ENCODE measurements at regions not wholly inside any gene's neighbourhood (a gene's known extent, or its start where the extent isn't known, plus 50 kb on each side); places are given as distances from the start of the nearest gene placed in this dataset.
A peak's percentile ranks its signal among the peaks of the same experiment; 100 is the strongest.

DNA sequence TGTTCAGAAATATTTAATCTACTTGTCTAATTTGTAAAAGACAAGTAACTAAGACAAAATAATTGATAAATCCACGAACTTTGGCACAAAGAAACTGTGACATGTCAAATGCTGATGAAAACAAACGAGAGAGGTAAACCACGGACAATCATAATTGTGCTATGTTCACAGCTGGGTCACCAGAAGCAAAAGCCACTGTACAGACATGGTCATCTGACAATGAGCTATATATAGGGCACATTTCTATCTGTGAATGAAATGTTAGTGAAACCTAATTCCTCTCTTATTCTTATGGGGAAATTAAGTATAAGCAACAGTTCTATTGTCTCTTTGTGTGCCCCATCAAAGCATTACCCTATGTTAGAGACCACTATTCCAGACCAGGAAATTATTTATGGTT, 444.0 kb upstream of the TRAM1L1 start:
- H3K4me3 ChIP-seq (ENCODE audit: low read depth, low read length) = no peak overlapping the region
- TF ChIP-seq, protein P1, sequence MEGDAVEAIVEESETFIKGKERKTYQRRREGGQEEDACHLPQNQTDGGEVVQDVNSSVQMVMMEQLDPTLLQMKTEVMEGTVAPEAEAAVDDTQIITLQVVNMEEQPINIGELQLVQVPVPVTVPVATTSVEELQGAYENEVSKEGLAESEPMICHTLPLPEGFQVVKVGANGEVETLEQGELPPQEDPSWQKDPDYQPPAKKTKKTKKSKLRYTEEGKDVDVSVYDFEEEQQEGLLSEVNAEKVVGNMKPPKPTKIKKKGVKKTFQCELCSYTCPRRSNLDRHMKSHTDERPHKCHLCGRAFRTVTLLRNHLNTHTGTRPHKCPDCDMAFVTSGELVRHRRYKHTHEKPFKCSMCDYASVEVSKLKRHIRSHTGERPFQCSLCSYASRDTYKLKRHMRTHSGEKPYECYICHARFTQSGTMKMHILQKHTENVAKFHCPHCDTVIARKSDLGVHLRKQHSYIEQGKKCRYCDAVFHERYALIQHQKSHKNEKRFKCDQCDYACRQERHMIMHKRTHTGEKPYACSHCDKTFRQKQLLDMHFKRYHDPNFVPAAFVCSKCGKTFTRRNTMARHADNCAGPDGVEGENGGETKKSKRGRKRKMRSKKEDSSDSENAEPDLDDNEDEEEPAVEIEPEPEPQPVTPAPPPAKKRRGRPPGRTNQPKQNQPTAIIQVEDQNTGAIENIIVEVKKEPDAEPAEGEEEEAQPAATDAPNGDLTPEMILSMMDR (IDR thresholded peaks at IDR 0.05; ENCODE audit: insufficient read depth, low read length, severe bottlenecking) = no peak
- DNase-seq (ENCODE audit: low read depth) (no peak), FAIRE-seq (no peak)
- H3K36me3 ChIP-seq (ENCODE audit: control insufficient read depth, insufficient read depth, low read length) = no peaks in the 10 kb centered on the region
- H3K27me3 ChIP-seq (ENCODE audit: control insufficient read depth, insufficient read depth, low read length) = no peaks in the 10 kb centered on the region

DNA sequence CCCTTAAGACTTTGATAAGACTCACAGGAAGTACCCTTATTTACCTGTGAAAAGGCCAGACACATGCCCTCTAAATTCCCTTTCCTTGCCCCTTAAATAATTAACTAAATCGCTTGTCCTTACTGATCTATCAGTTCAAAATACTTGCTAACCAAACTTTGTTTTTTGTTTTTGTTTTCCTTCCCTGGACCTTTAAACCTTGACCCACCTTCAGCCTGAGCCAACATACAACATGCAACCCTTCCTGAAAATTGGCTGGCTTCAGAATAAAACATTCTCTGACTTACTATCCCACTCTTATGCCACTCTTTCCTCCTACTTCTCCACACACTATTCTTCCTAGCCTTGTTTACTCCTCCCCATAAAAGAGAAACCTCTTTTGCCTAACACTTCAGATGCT, 448.1 kb upstream of the TRAM1L1 start:
- Histone ChIP-seq H3K36me3 (ENCODE audit: control insufficient read depth, insufficient read depth, low read length) (no peaks in the 10 kb centered on the region), H3K27me3 (ENCODE audit: control insufficient read depth, insufficient read depth, low read length) (no peaks in the 10 kb centered on the region), H3K4me3 (ENCODE audit: low read depth, low read length) (no peak overlapping the region)
- DNase-seq (ENCODE audit: low read depth) = no peak
- FAIRE-seq = no peak
- TF ChIP-seq, protein P1 (IDR thresholded peaks at IDR 0.05; ENCODE audit: insufficient read depth, low read length, severe bottlenecking) = no peak

DNA sequence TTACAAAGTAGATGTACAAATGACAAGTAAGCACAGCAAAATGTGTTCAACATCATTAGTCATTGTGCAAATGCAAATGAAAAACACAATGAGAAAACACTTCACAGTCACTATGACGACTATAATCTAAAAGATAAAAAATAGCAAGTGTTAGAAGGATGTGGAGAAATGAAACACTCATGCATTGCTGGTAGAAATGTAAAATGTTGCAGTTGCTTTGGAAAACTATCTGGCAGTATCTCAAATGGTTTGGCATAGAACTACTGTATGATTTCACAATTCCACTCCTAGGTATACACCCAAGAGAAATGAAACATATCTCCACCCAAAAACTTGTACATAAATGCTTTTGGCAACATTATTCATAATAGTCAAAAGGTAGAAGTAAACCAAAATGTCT, 459.7 kb upstream of the TRAM1L1 start:
- DNase-seq (ENCODE audit: low read depth) = no peak
- no peak for FAIRE-seq
- Histone ChIP-seq H3K36me3 (ENCODE audit: control insufficient read depth, insufficient read depth, low read length) (no peaks in the 10 kb centered on the region), H3K4me3 (ENCODE audit: low read depth, low read length) (no peak overlapping the region), H3K27me3 (ENCODE audit: control insufficient read depth, insufficient read depth, low read length) (no peaks in the 10 kb centered on the region)
- TF ChIP-seq, protein P1 (IDR thresholded peaks at IDR 0.05; ENCODE audit: insufficient read depth, low read length, severe bottlenecking) = no peak

DNA sequence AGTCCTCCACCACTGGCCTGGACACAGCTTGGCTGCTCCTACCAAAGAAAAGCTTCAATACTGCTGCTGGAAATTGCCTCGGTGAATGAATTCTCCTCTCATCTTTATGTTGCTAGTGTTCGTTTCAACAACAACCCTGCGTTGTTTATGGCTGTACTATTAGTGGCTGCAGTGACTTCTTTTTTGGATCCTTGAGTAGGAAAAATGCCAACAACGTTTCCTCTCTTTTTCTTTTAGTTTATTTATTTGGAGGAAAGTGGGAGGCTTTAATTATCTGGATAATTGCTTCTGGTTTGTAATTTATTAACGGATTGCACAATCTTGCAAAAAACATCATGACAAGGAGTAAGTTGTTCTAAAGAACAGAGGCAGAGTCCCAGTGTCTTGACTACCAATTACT, 464.1 kb upstream of the TRAM1L1 start:
- H3K4me3 ChIP-seq (ENCODE audit: low read depth, low read length) = no peak overlapping the region
- no peaks in the 10 kb centered on the region for H3K36me3 ChIP-seq (ENCODE audit: control insufficient read depth, insufficient read depth, low read length)
- TF ChIP-seq, protein P1 (IDR thresholded peaks at IDR 0.05; ENCODE audit: insufficient read depth, low read length, severe bottlenecking) = no peak
- H3K27me3 ChIP-seq (ENCODE audit: control insufficient read depth, insufficient read depth, low read length) = no peaks in the 10 kb centered on the region
- FAIRE-seq (no peak), DNase-seq (ENCODE audit: low read depth) (no peak)

DNA sequence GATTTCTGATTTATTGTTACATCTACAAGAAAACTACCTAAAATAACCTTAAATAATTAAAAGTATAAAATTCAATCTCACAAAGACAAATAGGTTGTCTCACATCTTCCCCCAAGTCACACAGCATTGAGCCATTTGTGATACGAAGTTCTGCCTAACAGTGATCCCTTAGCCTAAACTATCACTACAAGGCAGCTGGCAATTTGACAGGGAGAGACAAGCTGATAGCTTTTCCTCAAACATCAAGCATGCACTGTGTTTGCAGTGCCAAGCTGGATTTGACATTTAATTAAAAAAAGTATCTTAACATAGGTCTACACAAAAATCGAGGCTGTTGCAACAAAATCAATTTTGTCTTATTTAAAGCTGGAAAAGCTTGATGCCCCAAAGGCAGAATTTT, 464.7 kb upstream of the TRAM1L1 start:
- H3K36me3 ChIP-seq (ENCODE audit: control insufficient read depth, insufficient read depth, low read length) = no peaks in the 10 kb centered on the region
- DNase-seq (ENCODE audit: low read depth) (no peak), FAIRE-seq (no peak)
- H3K4me3 ChIP-seq (ENCODE audit: low read depth, low read length) = no peak overlapping the region
- TF ChIP-seq, protein P1 (IDR thresholded peaks at IDR 0.05; ENCODE audit: insufficient read depth, low read length, severe bottlenecking) = no peak
- H3K27me3 ChIP-seq (ENCODE audit: control insufficient read depth, insufficient read depth, low read length) = no peaks in the 10 kb centered on the region

DNA sequence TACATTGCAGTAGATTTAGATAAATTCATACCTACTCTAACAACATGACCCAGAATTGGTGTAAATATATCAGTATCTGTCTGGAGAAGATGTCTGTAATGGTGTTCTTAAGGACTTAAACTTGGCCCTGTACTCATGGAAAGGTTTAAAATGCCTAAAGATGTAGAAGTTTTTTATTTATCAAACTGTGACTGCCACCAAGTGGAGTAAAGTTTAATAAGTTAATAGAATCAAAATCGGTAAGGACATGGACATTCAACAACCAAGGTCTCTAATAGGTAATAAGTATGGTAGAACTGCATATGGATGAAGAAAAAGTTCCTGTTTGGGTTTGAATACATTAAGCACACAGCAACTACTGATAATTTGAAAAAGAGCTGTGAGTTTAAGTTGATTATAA, 474.0 kb upstream of the NDST3 start:
- Histone ChIP-seq H3K36me3 (ENCODE audit: control insufficient read depth, insufficient read depth, low read length) (no peaks in the 10 kb centered on the region), H3K27me3 (ENCODE audit: control insufficient read depth, insufficient read depth, low read length) (no peaks in the 10 kb centered on the region), H3K4me3 (ENCODE audit: low read depth, low read length) (no peak overlapping the region)
- DNase-seq (ENCODE audit: low read depth) (peak; percentile 22), FAIRE-seq (no peak)
- TF ChIP-seq, protein P1 (IDR thresholded peaks at IDR 0.05; ENCODE audit: insufficient read depth, low read length, severe bottlenecking) = no peak

Measured in bronchial epithelial cell (primary cell).